Sigmoid colon (tissue), 6 donors: ENCODE measurements at regions not wholly inside any gene's neighbourhood (a gene's known extent, or its start where the extent isn't known, plus 50 kb on each side); places are given as distances from the start of the nearest gene placed in this dataset.
"Not testable (repeated sequence)": the region's sequence is repeated elsewhere in the genome, so short reads cannot be mapped to it uniquely, and the experiment has no call there.

Experiments used
- DNase-seq: peaks from one replicate; pipeline ENCODE4 v3.0.0-alpha.2; 2019
- H3K27ac ChIP-seq, 4 donors: fragments of 200-600 bp; sonication (generic); one replicate each; pipeline ENCODE4 v1.5.1; 2016 to 2019; ENCODE audit warnings: mild to moderate bottlenecking in 1 of 4
- H3K27me3 ChIP-seq, 3 donors: fragments of 200-600 bp; sonication (generic); one replicate each; pipeline ENCODE4 v1.5.1; 2019; ENCODE audit warnings: mild to moderate bottlenecking in 1 of 3
- H3K36me3 ChIP-seq, 4 donors: fragments of 200-600 bp; sonication (generic); one replicate each; pipeline ENCODE4 v1.5.1; 2016 to 2019
- H3K4me1 ChIP-seq, 4 donors: fragments of 200-600 bp; sonication (generic); one replicate each; pipeline ENCODE4 v1.5.1; 2017 to 2019
- H3K4me3 ChIP-seq, 4 donors: fragments of 200-600 bp; sonication (generic); one replicate each; pipeline ENCODE4 v1.5.1; 2017 to 2019; ENCODE audit warnings: mild to moderate bottlenecking in 2 of 4, moderate library complexity in 1 of 4
- H3K9me3 ChIP-seq, 4 donors: fragments of 200-600 bp in 3 of 4; sonication (generic) in 3 of 4; one replicate each; pipeline versions ENCODE4 v1.5.1 to v1.6.1; 2013 to 2019
- CTCF ChIP-seq, 4 experiments: fragments of 450-650 bp in 3 of 4; fragments of 200-600 bp in 1 of 4; IDR thresholded peaks; one replicate each; pipeline ENCODE4 v1.5.1; 2016 to 2019; ENCODE audit warnings: antibody characterized with exemption in 4 of 4, mild to moderate bottlenecking in 3 of 4, moderate library complexity in 2 of 4
- EP300 ChIP-seq, 4 donors: sonication (generic); formaldehyde crosslinking; IDR thresholded peaks; one replicate each; pipeline ENCODE4 v1.6.1; 2017; ENCODE audit warnings: antibody characterized with exemption in 4 of 4
- POLR2A ChIP-seq, 2 donors: fragments of 450-650 bp; IDR thresholded peaks; one replicate each; pipeline ENCODE4 v1.6.1; 2016; ENCODE audit warnings: antibody characterized with exemption in 2 of 2, mild to moderate bottlenecking in 2 of 2, moderate library complexity in 2 of 2
- POLR2AphosphoS5 ChIP-seq, 4 donors: sonication (generic); formaldehyde crosslinking; IDR thresholded peaks; one replicate each; pipeline ENCODE4 v1.6.1; 2017; ENCODE audit warnings: antibody characterized with exemption in 4 of 4
- WGBS, 2 donors: extraction: QIAGEN DNeasy Blood & Tissue Kit; methylation state at CpG; one replicate each; pipeline ENCODE4 v1.1.7; 2013; 5-methylcytosine and 5-hydroxymethylcytosine counted together
- intact Hi-C: fragments of 100-400 bp; cut with DNase I; formaldehyde crosslinking; loops from one replicate; pipeline ENCODE4 v1.15.1; 2023
- donor health status: healthy with polysubstance abuse.
- donor health status: healthy.

GRCh38 chr5:74446725-74447241, 193.7 kb downstream of the ENC1 start:
- H3K27ac ChIP-seq = peak overlapping the region in 1 of 4 donors; percentile 29
- WGBS, 2 donors = 88 to 97% methylated on average over 12 of the region's 12 CpGs
- H3K27me3 ChIP-seq = no peaks in the 10 kb centered on the region
- H3K4me1 ChIP-seq = no peaks in the 10 kb centered on the region
- no peaks in the 10 kb centered on the region for H3K36me3 ChIP-seq
- intact Hi-C loops = no loop called here
- H3K4me3 ChIP-seq = no peak overlapping the region
- DNase-seq = no peak
- TF ChIP-seq POLR2A (IDR thresholded peaks at IDR 0.05) = no peak
- TF ChIP-seq CTCF (IDR thresholded peaks at IDR 0.05) = no peak
- TF ChIP-seq POLR2AphosphoS5 (IDR thresholded peaks at IDR 0.05) = no peak
- TF ChIP-seq EP300 (IDR thresholded peaks at IDR 0.05) = no peak
- H3K9me3 ChIP-seq = no peaks in the 10 kb centered on the region

- TF ChIP-seq POLR2AphosphoS5 (IDR thresholded peaks at IDR 0.05) (no peak), CTCF (IDR thresholded peaks at IDR 0.05) (no peak), EP300 (IDR thresholded peaks at IDR 0.05) (no peak), POLR2A (IDR thresholded peaks at IDR 0.05) (no peak)
- Histone ChIP-seq H3K9me3 (no peaks in the 10 kb centered on the region), H3K4me3 (no peak overlapping the region), H3K4me1 (no peaks in the 10 kb centered on the region), H3K27me3 (no peaks in the 10 kb centered on the region), H3K27ac (no peak overlapping the region), H3K36me3 (no peaks in the 10 kb centered on the region)
- no peak for DNase-seq
- WGBS, 2 donors = 73 to 77% methylated on average over 3 of the region's 3 CpGs
- intact Hi-C loops = no loop called here
Observed at GRCh38 chr5:74442466-74442865, 198.1 kb downstream of the ENC1 start.

- H3K4me3 ChIP-seq = no peak overlapping the region
- TF ChIP-seq POLR2A (IDR thresholded peaks at IDR 0.05) (no peak), CTCF (IDR thresholded peaks at IDR 0.05) (no peak), EP300 (IDR thresholded peaks at IDR 0.05) (no peak), POLR2AphosphoS5 (IDR thresholded peaks at IDR 0.05) (no peak)
- no peaks in the 10 kb centered on the region for H3K4me1 ChIP-seq
- WGBS, 2 donors = 85 to 90% methylated on average over 5 of the region's 5 CpGs
- H3K9me3 ChIP-seq = no peaks in the 10 kb centered on the region
- no peaks in the 10 kb centered on the region for H3K36me3 ChIP-seq
- no peak overlapping the region for H3K27ac ChIP-seq
- intact Hi-C loops = no loop called here
- H3K27me3 ChIP-seq = no peaks in the 10 kb centered on the region
- DNase-seq = no peak
Observed at GRCh38 chr5:74441616-74442015, 198.9 kb downstream of the ENC1 start.

GRCh38 chr5:74440341-74440740, 200.2 kb downstream of the ENC1 start:
- H3K36me3 ChIP-seq = no peaks in the 10 kb centered on the region
- no peaks in the 10 kb centered on the region for H3K27me3 ChIP-seq
- no peaks in the 10 kb centered on the region for H3K9me3 ChIP-seq
- H3K4me1 ChIP-seq = no peaks in the 10 kb centered on the region
- WGBS, 2 donors = 83 to 91% methylated on average over 2 of the region's 2 CpGs
- DNase-seq = no peak
- TF ChIP-seq POLR2AphosphoS5 (IDR thresholded peaks at IDR 0.05) (no peak), POLR2A (IDR thresholded peaks at IDR 0.05) (no peak), EP300 (IDR thresholded peaks at IDR 0.05) (no peak), CTCF (IDR thresholded peaks at IDR 0.05) (no peak)
- intact Hi-C loops = no loop called here
- no peak overlapping the region for H3K4me3 ChIP-seq
- H3K27ac ChIP-seq = no peak overlapping the region

- H3K4me3 ChIP-seq, intact Hi-C loops, H3K9me3 ChIP-seq, DNase-seq, H3K27ac ChIP-seq, H3K4me1 ChIP-seq, H3K36me3 ChIP-seq, H3K27me3 ChIP-seq: not testable (repeated sequence)
- 71 to 87% methylated on average over 2 of the region's 2 CpGs for WGBS, 2 donors
Observed at GRCh38 chr5:74437870-74438269, 202.7 kb downstream of the ENC1 start.
